ENCODE measurements at regions not wholly inside any gene's neighbourhood (a gene's known extent, or its start where the extent isn't known, plus 50 kb on each side); places are given as distances from the start of the nearest gene placed in this dataset.
"Not testable (repeated sequence)": the region's sequence is repeated elsewhere in the genome, so short reads cannot be mapped to it uniquely, and the experiment has no call there.

- DNase-seq (ENCODE audit: low read depth): no peak
Observed at GRCh38 chr18:30163573-30163972, 879.0 kb downstream of the DSC3 start.

- no peak for DNase-seq (ENCODE audit: low read depth)
Observed at GRCh38 chr18:30160124-30160523, 882.4 kb downstream of the DSC3 start.

DNA sequence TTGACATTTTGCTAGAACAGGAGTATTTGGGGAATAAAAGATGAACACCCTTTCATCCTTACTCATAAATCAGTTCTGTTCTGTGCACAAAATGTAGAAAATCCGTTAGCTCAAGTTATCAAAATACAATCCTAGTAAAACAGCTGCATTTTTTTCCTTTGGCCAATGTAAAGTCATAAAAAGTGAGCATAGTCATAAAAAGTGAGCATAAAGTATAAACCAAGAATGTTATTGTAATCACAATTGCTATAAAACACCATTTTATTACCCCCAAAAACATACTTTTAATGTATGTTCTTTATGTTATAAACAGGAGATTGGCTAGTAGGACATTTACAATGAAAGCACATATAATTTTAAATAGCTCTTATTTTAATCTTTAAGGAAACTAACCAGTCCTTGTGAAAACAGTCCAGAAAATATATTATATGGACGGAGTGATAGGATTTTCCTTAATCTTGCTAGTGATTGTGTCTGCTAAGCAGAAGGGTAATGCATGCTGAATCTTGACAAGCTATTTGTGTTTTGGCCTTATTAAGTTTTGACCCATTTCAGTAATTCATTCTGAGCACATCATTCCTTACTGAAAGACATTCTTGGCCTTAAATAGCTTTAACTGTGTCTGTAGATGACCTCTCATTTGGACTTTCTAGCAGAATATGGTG lies 891.8 kb downstream of the DSC3 start:
- no peak for DNase-seq (ENCODE audit: low read depth)

- DNase-seq (ENCODE audit: low read depth): no peak
Observed at GRCh38 chr18:30149585-30149984, 893.0 kb downstream of the DSC3 start.

GRCh38 chr18:30142870-30143269 lies 899.7 kb downstream of the DSC3 start:
- DNase-seq (ENCODE audit: low read depth): no peak

DNA sequence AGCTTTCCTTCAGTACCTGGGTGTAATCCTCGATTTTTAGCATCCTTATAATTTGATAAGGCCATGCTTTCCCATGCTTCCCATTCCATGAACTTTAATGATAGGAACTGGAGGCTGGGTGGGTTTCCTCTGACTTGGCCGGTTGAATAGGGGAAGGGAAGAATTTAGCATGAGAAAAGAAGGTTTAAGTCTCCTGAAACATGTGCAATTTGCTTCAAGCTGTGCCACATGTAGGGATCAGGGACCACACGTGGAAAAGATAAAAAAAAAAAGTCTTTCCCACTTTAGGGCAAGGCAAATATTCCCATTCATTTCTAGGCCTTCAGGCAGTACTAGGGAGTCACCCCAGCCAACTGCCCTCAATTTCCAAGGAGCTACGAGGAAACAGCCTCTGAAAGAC lies 900.3 kb downstream of the DSC3 start:
- DNase-seq (ENCODE audit: low read depth): no peak

- not testable (repeated sequence) for DNase-seq (ENCODE audit: low read depth)
Observed at GRCh38 chr18:30141506-30141905, 901.0 kb downstream of the DSC3 start.

DNA sequence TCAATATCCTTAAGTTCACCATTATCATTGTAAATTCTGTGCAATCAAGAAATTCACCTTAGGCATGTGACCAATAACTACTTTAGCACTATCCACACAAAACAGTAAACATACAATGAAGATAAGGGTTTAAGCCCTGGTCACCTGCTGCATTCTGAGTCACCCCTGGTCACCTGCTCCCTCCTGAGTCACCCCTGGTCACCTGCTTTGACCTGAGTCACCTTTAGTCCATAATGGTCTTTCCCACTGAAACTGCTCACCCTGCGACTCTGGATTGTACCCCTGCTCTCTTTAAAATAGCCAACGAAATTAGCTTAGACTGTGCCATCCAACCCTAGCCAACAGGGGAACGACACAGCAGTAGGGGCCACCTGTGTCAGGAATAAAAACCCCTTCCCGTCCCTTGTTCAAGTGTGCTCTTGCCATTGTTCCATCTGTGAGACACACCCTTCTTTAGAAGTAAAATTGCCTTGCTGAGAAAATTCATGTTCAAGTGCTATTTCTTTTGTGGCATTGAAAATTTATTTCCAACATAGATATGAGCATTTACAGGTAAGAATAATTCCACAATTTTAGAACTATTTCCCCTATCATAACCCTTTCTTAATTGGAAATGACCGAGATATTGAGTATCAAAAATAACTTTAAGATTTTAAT lies 902.8 kb downstream of the DSC3 start:
- DNase-seq (ENCODE audit: low read depth): no peak

DNA sequence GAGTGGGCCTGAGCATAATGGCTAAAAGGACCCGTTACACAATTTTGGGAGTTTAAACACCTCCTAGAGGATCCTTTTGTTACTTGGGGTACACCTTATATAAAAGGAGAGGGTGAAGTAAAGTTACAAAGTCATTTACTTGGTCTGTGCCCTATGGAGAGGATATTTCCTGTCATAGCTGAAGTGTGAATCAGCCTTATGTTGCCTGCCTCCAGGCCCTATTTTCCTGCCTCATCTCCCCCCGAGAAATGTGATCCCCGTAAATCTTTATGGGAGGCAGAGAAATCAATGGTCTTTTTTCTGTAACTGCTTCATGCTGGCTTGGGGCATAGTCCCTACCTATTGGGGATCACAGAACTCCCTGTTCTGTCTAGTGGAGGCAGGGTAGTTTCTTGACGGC lies 906.6 kb downstream of the DSC3 start:
- DNase-seq (ENCODE audit: low read depth): no peak

- DNase-seq (ENCODE audit: low read depth): no peak
Observed at GRCh38 chr18:30134020-30134419, 908.5 kb downstream of the DSC3 start.

DNA sequence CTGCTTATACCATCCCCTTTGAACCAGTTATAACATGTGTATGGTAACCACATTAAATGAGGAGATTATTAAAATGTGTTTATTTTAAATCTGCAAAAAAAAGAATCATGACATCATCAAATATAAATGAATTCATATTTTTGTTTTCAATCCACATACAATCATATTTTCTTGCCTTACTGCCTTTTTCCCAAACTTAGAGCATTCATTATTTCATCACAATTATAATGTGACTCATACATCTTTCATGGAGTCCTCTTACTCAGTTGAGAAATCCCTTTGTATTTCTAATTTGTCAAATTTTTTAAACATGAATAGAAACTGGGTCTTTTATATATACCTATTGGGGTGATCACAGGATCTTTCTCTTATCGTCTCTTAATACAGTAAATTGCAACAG lies 909.6 kb downstream of the DSC3 start:
- DNase-seq (ENCODE audit: low read depth): no peak

GRCh38 chr18:30121397-30121796 lies 921.1 kb downstream of the DSC3 start:
- DNase-seq (ENCODE audit: low read depth): no peak

DNA sequence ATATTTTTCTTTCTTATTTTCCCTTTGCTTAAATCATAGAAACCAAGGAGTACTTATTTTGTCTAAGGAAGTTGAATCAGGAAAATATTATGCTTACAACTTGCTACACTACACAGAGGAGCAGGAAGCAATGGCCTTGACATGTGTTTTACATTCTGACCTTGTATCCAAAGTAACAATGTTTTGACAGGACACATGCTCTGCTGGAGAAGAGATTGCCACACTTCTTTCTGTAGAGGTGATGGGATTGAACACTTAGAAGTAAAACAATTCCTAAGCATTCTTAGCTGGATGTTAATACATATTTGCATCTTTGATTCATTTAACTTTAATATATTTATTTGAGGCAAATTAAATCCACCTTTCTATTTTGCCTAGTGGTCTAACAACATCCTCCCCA lies 929.1 kb downstream of the DSC3 start:
- DNase-seq (ENCODE audit: low read depth): no peak

- no peak for DNase-seq (ENCODE audit: low read depth)
Observed at GRCh38 chr18:30106356-30106755, 936.2 kb downstream of the DSC3 start.

DNA sequence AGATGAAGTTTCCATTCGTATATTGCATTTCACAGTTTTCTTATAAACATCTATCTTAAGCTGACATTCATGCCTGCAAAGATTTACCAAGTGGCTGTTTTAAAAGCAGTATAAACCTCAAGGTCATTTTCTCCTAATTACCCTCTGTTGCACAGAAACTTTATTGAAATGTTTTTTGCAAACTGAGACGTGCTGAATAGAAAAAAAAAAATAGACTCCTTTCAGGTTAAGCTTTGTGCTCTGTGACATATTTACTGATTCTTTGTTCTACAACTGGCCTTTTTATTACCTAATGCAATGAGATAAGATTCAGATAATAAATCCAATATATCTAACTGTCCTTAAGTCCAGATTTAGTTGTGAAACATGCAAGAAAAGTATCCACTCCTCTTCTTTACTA lies 938.7 kb downstream of the DSC3 start:
- DNase-seq (ENCODE audit: low read depth): no peak

GRCh38 chr18:30096796-30097195 lies 945.7 kb downstream of the DSC3 start:
- DNase-seq (ENCODE audit: low read depth): no peak

DNA sequence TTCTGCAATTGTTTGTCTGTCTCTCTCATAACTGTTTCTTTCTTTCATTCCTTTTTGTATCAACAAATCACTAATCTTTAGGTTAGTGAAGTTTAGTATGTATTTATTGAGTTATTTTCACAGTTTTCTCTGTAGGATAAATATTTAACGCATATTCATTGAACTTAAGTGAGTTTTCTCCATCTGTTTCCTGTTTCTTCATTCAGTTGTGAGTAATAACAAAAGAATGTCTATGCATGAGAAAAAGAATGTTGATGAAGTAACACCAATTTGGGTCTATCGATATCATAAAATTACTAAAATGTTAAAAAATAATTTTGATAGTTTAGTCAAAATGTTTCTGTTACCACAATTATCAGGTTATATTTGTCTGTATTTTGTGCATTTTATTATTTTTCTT lies 948.0 kb downstream of the DSC3 start:
- peak; percentile 4 for DNase-seq (ENCODE audit: low read depth)

DNA sequence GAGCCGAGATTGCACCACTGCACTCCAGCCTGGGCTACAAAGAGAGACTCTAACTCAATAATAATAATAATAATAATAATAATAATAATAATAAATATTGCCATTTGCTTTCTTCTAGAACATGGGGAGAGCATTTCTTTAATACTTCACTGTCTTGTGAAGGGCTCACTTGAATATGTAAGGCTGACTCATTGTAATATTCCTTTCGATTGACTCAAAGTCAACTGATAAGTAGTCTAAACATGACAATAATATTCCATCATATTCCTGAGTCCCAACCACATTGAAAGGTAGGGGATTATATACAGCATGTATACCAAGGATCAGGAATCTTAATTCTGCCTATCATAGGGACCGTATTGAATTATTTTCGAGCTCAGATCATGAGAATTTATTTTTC lies 949.2 kb downstream of the DSC3 start:
- DNase-seq (ENCODE audit: low read depth): peak; percentile 13

DNA sequence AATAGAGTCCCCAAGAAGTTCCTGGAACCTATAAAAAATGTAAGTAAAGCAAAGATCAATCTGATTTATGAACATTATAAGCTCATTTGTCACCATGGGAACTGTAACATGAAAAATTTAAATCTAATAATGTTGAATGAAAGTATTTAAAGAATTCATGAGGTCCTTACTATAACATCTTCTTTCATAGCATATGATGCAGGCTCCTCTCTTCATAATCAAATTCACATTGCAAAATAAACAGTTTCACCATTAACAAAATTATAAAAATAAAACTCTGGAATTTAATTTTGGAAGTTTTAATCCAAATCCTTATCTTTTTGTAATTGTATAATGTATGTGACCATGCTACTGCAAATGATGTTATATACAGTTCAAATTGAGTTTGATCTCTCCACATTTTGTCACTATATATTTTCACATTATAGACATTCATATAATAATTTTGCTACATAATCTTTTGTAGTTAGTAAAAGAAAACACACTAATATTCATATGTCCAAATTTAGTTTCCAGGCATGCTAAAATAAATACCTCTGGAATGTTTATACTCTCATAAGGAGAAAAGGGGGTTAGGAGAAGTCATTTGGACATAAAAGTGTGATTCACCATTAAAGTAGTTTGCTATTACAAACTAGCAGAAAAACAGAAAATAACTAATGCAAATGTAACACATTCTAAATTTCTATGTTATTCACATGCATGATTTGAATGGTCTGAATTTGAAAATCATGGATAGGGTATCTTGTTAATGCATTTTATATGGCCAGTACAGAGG lies 954.1 kb downstream of the DSC3 start:
- peak; percentile 13 for DNase-seq (ENCODE audit: low read depth)

DNA sequence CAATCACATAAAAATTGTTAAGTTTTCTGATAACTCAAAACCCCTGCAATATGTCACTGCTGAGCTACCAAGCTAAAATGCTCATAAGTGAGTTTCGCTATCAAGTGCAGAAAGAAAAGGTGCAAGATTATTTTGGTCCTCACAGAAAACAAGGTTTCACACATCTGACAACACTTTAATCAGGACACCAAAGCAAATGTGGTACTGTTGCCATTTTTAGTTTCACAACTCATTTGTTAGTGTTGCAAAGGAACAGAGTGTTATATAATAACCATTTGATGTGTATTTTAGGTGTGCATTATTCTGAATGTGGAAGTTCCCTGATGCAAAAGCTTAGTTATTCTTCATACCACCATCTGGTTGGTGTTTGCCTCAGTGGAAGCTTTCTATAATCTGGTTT lies 956.2 kb downstream of the DSC3 start:
- no peak for DNase-seq (ENCODE audit: low read depth)

- DNase-seq (ENCODE audit: low read depth): no peak
Observed at GRCh38 chr18:30081122-30081521, 961.4 kb downstream of the DSC3 start.

- no peak for DNase-seq (ENCODE audit: low read depth)
Observed at GRCh38 chr18:30072609-30073385, 969.7 kb downstream of the DSC3 start.

GRCh38 chr18:30066288-30066687 lies 976.3 kb downstream of the DSC3 start:
- no peak for DNase-seq (ENCODE audit: low read depth)

Data from non-pigmented ciliary epithelial cell (primary cell).